HG03520 (cell line): ENCODE measurements at regions not wholly inside any gene's neighbourhood (a gene's known extent, or its start where the extent isn't known, plus 50 kb on each side); places are given as distances from the start of the nearest gene placed in this dataset.

ENCODE experiments used
- ATAC-seq: cut with Tn5 transposase; IDR thresholded peaks from one replicate; pipeline ENCODE4 v1.9.1; 2021; ENCODE audit warnings: mild to moderate bottlenecking, moderate library complexity; ENCODE audit not compliant: unreplicated experiment

- no peak for ATAC-seq
These were observed 211.4 kb downstream of the GRIN2B start for GRCh38 chr12:13769966-13770365.

- no peak for ATAC-seq
These were observed 212.1 kb downstream of the GRIN2B start for GRCh38 chr12:13769273-13769672.

GRCh38 chr12:13764748-13765147, 216.7 kb downstream of the GRIN2B start:
- no peak for ATAC-seq

GRCh38 chr12:13749389-13749788, 232.0 kb downstream of the GRIN2B start:
- no peak for ATAC-seq

GRCh38 chr12:13745111-13745860, 236.1 kb downstream of the GRIN2B start:
- ATAC-seq = no peak

- no peak for ATAC-seq
These were observed 236.8 kb downstream of the GRIN2B start for GRCh38 chr12:13744561-13744960.

- no peak for ATAC-seq
These were observed 241.3 kb downstream of the GRIN2B start for GRCh38 chr12:13740149-13740545.

GRCh38 chr12:13735734-13736133, 245.7 kb downstream of the GRIN2B start:
- ATAC-seq = no peak

GRCh38 chr12:13734584-13735152, 246.7 kb downstream of the GRIN2B start:
- ATAC-seq = no peak

- no peak for ATAC-seq
These were observed 253.7 kb downstream of the GRIN2B start for GRCh38 chr12:13727707-13728195.

GRCh38 chr12:13725049-13725448, 256.4 kb downstream of the GRIN2B start:
- no peak for ATAC-seq

- ATAC-seq = no peak
These were observed 257.3 kb downstream of the GRIN2B start for GRCh38 chr12:13724136-13724535.

GRCh38 chr12:13719986-13720385, 261.4 kb downstream of the GRIN2B start:
- no peak for ATAC-seq

- no peak for ATAC-seq
These were observed 263.1 kb downstream of the GRIN2B start for GRCh38 chr12:13718271-13718670.

- no peak for ATAC-seq
These were observed 265.3 kb downstream of the GRIN2B start for GRCh38 chr12:13716119-13716518.

GRCh38 chr12:13713556-13714410, 267.6 kb downstream of the GRIN2B start:
- no peak for ATAC-seq

GRCh38 chr12:13707829-13708228, 273.6 kb downstream of the GRIN2B start:
- ATAC-seq = no peak

GRCh38 chr12:13702381-13702780, 279.0 kb downstream of the GRIN2B start:
- ATAC-seq = no peak

GRCh38 chr12:13701502-13701901, 279.9 kb downstream of the GRIN2B start:
- no peak for ATAC-seq

- ATAC-seq = no peak
These were observed 283.4 kb downstream of the GRIN2B start for GRCh38 chr12:13697973-13698372.

- no peak for ATAC-seq
These were observed 285.6 kb downstream of the GRIN2B start for GRCh38 chr12:13695781-13696180.

GRCh38 chr12:13692332-13692731, 289.1 kb downstream of the GRIN2B start:
- no peak for ATAC-seq
